ENCODE measurements at regions not wholly inside any gene's neighbourhood (a gene's known extent, or its start where the extent isn't known, plus 50 kb on each side); places are given as distances from the start of the nearest gene placed in this dataset.

- TF ChIP-seq, protein P1, sequence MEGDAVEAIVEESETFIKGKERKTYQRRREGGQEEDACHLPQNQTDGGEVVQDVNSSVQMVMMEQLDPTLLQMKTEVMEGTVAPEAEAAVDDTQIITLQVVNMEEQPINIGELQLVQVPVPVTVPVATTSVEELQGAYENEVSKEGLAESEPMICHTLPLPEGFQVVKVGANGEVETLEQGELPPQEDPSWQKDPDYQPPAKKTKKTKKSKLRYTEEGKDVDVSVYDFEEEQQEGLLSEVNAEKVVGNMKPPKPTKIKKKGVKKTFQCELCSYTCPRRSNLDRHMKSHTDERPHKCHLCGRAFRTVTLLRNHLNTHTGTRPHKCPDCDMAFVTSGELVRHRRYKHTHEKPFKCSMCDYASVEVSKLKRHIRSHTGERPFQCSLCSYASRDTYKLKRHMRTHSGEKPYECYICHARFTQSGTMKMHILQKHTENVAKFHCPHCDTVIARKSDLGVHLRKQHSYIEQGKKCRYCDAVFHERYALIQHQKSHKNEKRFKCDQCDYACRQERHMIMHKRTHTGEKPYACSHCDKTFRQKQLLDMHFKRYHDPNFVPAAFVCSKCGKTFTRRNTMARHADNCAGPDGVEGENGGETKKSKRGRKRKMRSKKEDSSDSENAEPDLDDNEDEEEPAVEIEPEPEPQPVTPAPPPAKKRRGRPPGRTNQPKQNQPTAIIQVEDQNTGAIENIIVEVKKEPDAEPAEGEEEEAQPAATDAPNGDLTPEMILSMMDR (IDR thresholded peaks at IDR 0.05), result no peak
- TF ChIP-seq POLR2A (IDR thresholded peaks at IDR 0.05) (no peak), POLR2AphosphoS5 (IDR thresholded peaks at IDR 0.05) (no peak)
Measured at GRCh38 chr1:116256875-116257274, 116.2 kb upstream of the ATP1A1 start.

All from breast epithelium (tissue), 3 donors.